ENCODE measurements at regions not wholly inside any gene's neighbourhood (a gene's known extent, or its start where the extent isn't known, plus 50 kb on each side); places are given as distances from the start of the nearest gene placed in this dataset.

GRCh38 chr6:156107624-156108101 is 652.0 kb upstream of the NOX3 start:
- Histone ChIP-seq H3K4me3 (no peak overlapping the region), H3K36me3 (no peaks in the 10 kb centered on the region), H3K4me1 (ENCODE audit: control insufficient read depth in 1 of 2, low read depth in 2 of 2) (no peaks in the 10 kb centered on the region), H3K9me3 (no peaks in the 10 kb centered on the region), H3K27me3 (replicated peaks; ENCODE audit: insufficient read depth) (no peaks in the 10 kb centered on the region), H3K27ac (no peak overlapping the region)
- ATAC-seq (ENCODE audit: insufficient number of reproducible peaks, low FRiP score, low read depth) (no peak), DNase-seq (ENCODE audit: low spot score) (no peak)
- TF ChIP-seq CTCF (IDR thresholded peaks at IDR 0.05): no peak

GRCh38 chr6:156102129-156102528 is 646.5 kb upstream of the NOX3 start:
- H3K9me3 ChIP-seq: no peaks in the 10 kb centered on the region
- no peak for DNase-seq (ENCODE audit: low spot score)
- ATAC-seq (ENCODE audit: insufficient number of reproducible peaks, low FRiP score, low read depth): no peak
- no peak overlapping the region for H3K27ac ChIP-seq
- H3K4me1 ChIP-seq (ENCODE audit: control insufficient read depth in 1 of 2, low read depth in 2 of 2): no peaks in the 10 kb centered on the region
- no peak for TF ChIP-seq CTCF (IDR thresholded peaks at IDR 0.05)
- no peaks in the 10 kb centered on the region for H3K36me3 ChIP-seq
- H3K27me3 ChIP-seq (replicated peaks; ENCODE audit: insufficient read depth): no peaks in the 10 kb centered on the region
- H3K4me3 ChIP-seq: no peak overlapping the region

- no peak for DNase-seq (ENCODE audit: low spot score)
- no peak for TF ChIP-seq CTCF (IDR thresholded peaks at IDR 0.05)
- H3K27ac ChIP-seq: no peak overlapping the region
- H3K4me1 ChIP-seq (ENCODE audit: control insufficient read depth in 1 of 2, low read depth in 2 of 2): no peaks in the 10 kb centered on the region
- H3K36me3 ChIP-seq: no peaks in the 10 kb centered on the region
- no peaks in the 10 kb centered on the region for H3K27me3 ChIP-seq (replicated peaks; ENCODE audit: insufficient read depth)
- H3K9me3 ChIP-seq: no peaks in the 10 kb centered on the region
- no peak for ATAC-seq (ENCODE audit: insufficient number of reproducible peaks, low FRiP score, low read depth)
- H3K4me3 ChIP-seq: no peak overlapping the region
Measured at GRCh38 chr6:156098839-156099238, 643.2 kb upstream of the NOX3 start.

- Histone ChIP-seq H3K4me1 (ENCODE audit: control insufficient read depth in 1 of 2, low read depth in 2 of 2) (no peaks in the 10 kb centered on the region), H3K9me3 (peaks cover 6% of the 10 kb centered on the region), H3K36me3 (no peaks in the 10 kb centered on the region), H3K27me3 (replicated peaks; ENCODE audit: insufficient read depth) (no peaks in the 10 kb centered on the region), H3K4me3 (no peak overlapping the region), H3K27ac (no peak overlapping the region)
- DNase-seq (ENCODE audit: low spot score) (no peak), ATAC-seq (ENCODE audit: insufficient number of reproducible peaks, low FRiP score, low read depth) (no peak)
- no peak for TF ChIP-seq CTCF (IDR thresholded peaks at IDR 0.05)
Measured at GRCh38 chr6:156087487-156087886, 631.8 kb upstream of the NOX3 start.

GRCh38 chr6:156082012-156082411 is 626.4 kb upstream of the NOX3 start:
- TF ChIP-seq CTCF (IDR thresholded peaks at IDR 0.05): no peak
- no peaks in the 10 kb centered on the region for H3K27me3 ChIP-seq (replicated peaks; ENCODE audit: insufficient read depth)
- no peak overlapping the region for H3K27ac ChIP-seq
- no peak for DNase-seq (ENCODE audit: low spot score)
- ATAC-seq (ENCODE audit: insufficient number of reproducible peaks, low FRiP score, low read depth): no peak
- H3K4me1 ChIP-seq (ENCODE audit: control insufficient read depth in 1 of 2, low read depth in 2 of 2): no peaks in the 10 kb centered on the region
- no peak overlapping the region for H3K4me3 ChIP-seq
- no peaks in the 10 kb centered on the region for H3K36me3 ChIP-seq
- H3K9me3 ChIP-seq: no peaks in the 10 kb centered on the region

All from thoracic aorta (tissue), 2 donors.